HG02852 (cell line): ENCODE measurements at regions not wholly inside any gene's neighbourhood (a gene's known extent, or its start where the extent isn't known, plus 50 kb on each side); places are given as distances from the start of the nearest gene placed in this dataset.

ENCODE experiments used
- ATAC-seq: cut with Tn5 transposase; IDR thresholded peaks from one replicate; pipeline ENCODE4 v1.9.1; 2021; ENCODE audit warnings: mild to moderate bottlenecking, moderate library complexity; ENCODE audit not compliant: unreplicated experiment

- ATAC-seq = no peak
These were observed 52.0 kb upstream of the OSBPL8 start for GRCh38 chr12:76611533-76611932.

GRCh38 chr12:76614364-76614763 is 54.8 kb upstream of the OSBPL8 start:
- ATAC-seq = no peak

GRCh38 chr12:76618031-76618430 is 58.5 kb upstream of the OSBPL8 start:
- peak; percentile 40 for ATAC-seq

GRCh38 chr12:76621582-76622024 is 62.0 kb upstream of the OSBPL8 start:
- peak; percentile 73 for ATAC-seq

- no peak for ATAC-seq
These were observed 62.8 kb upstream of the OSBPL8 start for GRCh38 chr12:76622351-76622750.

- no peak for ATAC-seq
These were observed 63.3 kb upstream of the OSBPL8 start for GRCh38 chr12:76622915-76623314.

- no peak for ATAC-seq
These were observed 64.4 kb upstream of the OSBPL8 start for GRCh38 chr12:76623931-76624330.

- no peak for ATAC-seq
These were observed 68.0 kb upstream of the OSBPL8 start for GRCh38 chr12:76627346-76628135.

GRCh38 chr12:76628745-76629144 is 69.2 kb upstream of the OSBPL8 start:
- no peak for ATAC-seq

- no peak for ATAC-seq
These were observed 72.2 kb upstream of the OSBPL8 start for GRCh38 chr12:76631741-76632140.

- ATAC-seq = no peak
These were observed 73.8 kb upstream of the OSBPL8 start for GRCh38 chr12:76633415-76633814.

- ATAC-seq = no peak
These were observed 74.6 kb upstream of the OSBPL8 start for GRCh38 chr12:76634133-76634532.

GRCh38 chr12:76636121-76636692 is 76.6 kb upstream of the OSBPL8 start:
- ATAC-seq = no peak

GRCh38 chr12:76637807-76638206 is 78.2 kb upstream of the OSBPL8 start:
- ATAC-seq = no peak

GRCh38 chr12:76639646-76640045 is 80.1 kb upstream of the OSBPL8 start:
- no peak for ATAC-seq

- ATAC-seq = no peak
These were observed 81.5 kb upstream of the OSBPL8 start for GRCh38 chr12:76641073-76641472.

- ATAC-seq = no peak
These were observed 82.4 kb upstream of the OSBPL8 start for GRCh38 chr12:76641961-76642360.

GRCh38 chr12:76643438-76643837 is 83.9 kb upstream of the OSBPL8 start:
- no peak for ATAC-seq

- no peak for ATAC-seq
These were observed 85.4 kb upstream of the OSBPL8 start for GRCh38 chr12:76644950-76645349.

- no peak for ATAC-seq
These were observed 86.4 kb upstream of the OSBPL8 start for GRCh38 chr12:76645934-76646333.

GRCh38 chr12:76646366-76646765 is 86.8 kb upstream of the OSBPL8 start:
- ATAC-seq = no peak

GRCh38 chr12:76649099-76649498 is 89.5 kb upstream of the OSBPL8 start:
- ATAC-seq = no peak

- ATAC-seq = no peak
These were observed 92.8 kb upstream of the OSBPL8 start for GRCh38 chr12:76652402-76652801.
